C4-2B (cell line): ENCODE measurements at regions not wholly inside any gene's neighbourhood (a gene's known extent, or its start where the extent isn't known, plus 50 kb on each side); places are given as distances from the start of the nearest gene placed in this dataset.

ENCODE experiments used
- H3K27ac ChIP-seq: fragments of 450-650 bp; 2 replicates; pipeline ENCODE4 v1.5.1; 2017
- ZFX ChIP-seq: fragments of 450-650 bp; IDR thresholded peaks from 2 replicates; pipeline ENCODE4 v1.6.1; 2017
- TF ChIP-seq, protein P1 (sequence below): fragments of 450-650 bp; conservative IDR thresholded peaks from 2 replicates; pipeline ENCODE4 v1.5.1; 2017; ENCODE audit warnings: mild to moderate bottlenecking

DNA sequence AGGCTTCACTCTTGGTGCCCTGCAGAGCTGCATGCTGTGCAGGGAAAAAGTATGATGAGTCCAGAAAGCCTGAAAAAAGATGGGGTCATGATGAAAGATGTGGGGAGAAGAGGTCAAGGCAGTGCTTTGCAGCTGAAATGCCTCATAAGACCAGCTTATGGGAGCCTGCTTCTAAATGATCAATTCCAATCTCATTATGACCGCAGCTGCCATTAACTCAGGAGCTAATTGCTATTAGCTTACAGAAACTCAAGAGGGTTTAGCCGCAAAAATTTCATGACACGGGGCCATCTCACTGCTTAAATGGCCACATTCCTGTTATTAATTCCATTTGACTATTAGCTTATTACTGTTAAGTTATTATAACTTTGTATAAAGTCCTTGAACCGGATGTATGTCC is 502.9 kb upstream of the ZMIZ1 start:
- TF ChIP-seq, protein P1, sequence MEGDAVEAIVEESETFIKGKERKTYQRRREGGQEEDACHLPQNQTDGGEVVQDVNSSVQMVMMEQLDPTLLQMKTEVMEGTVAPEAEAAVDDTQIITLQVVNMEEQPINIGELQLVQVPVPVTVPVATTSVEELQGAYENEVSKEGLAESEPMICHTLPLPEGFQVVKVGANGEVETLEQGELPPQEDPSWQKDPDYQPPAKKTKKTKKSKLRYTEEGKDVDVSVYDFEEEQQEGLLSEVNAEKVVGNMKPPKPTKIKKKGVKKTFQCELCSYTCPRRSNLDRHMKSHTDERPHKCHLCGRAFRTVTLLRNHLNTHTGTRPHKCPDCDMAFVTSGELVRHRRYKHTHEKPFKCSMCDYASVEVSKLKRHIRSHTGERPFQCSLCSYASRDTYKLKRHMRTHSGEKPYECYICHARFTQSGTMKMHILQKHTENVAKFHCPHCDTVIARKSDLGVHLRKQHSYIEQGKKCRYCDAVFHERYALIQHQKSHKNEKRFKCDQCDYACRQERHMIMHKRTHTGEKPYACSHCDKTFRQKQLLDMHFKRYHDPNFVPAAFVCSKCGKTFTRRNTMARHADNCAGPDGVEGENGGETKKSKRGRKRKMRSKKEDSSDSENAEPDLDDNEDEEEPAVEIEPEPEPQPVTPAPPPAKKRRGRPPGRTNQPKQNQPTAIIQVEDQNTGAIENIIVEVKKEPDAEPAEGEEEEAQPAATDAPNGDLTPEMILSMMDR = no peak
- TF ChIP-seq ZFX = no peak
- no peak overlapping the region for H3K27ac ChIP-seq

DNA sequence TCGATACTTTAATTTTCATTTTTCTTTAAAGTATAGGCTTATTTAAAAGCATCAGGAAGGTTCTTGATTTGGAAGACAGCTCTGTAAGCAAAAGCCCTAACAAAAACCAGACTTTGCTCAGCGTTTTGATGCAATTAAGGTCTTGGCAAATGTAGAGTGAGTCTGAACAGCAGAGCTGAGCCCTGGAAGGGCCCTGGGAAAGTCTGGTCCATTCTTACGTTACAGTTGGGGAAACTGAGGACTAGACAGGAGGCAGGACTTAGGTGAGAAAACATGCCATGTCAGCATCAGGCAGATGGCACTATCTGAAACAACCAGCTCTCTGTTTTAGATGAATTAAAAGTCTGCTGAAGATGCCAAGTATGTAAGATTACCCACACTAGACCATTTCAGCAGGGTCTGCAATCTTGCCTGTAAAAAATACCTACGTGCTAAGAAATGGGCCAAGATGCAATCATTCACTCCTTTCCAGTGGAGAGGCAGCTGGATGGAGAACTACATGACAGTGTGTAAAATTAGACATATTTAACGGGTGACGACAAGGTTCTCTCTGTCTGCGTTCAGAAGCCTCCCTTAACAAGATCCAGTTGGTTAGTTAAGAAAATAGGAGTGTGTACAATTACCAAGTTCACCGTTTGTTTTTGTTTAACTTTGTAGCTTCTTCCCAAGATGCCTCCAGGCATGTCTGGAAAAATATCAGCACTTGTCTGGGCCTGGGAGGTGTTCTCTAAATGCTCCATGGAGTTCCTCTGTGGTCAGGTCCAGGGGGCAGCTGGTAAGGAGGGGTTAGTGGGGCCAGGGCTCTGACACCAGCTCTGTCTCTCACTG is 502.3 kb upstream of the ZMIZ1 start:
- H3K27ac ChIP-seq = peak overlapping the region; percentile 25; the same call in 1 of the 2 replicates
- TF ChIP-seq, protein P1 = no peak
- no peak for TF ChIP-seq ZFX

DNA sequence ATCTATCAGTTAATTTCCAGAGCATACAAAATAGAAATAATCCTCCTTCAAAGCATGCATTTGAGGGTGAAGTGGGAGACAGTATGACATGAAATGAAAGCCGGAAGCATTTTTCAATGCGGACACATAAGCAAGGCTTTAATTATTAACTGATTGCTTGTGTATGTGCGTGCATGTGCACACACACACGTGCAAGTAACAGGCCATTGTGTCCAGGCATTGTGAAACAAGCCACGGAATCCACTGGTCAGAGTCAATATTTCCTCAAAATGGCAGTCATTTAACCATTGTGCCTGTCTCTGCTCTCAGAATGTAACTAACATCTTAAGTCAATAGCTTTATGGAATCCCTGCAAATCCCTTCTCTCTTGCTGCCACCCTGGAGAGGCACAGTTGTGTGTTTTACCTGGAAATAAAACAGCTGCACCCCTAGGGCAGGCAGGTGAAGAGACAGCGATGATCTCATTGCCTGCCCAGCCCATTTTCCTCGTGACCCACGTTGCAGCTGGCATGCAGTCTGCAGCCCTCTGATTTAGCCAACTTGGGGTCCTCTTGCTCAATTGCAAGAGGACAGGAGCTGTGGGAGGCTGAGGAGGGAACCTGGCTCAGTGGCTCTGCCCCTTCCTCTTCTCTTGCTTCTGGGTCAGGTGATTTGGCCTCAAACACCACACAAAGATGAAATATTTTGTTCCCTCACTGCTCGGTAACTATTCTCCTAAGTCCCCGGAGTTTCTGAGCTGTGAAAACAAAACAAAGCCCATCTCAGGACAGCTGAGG is 500.9 kb upstream of the ZMIZ1 start:
- no peak overlapping the region for H3K27ac ChIP-seq

DNA sequence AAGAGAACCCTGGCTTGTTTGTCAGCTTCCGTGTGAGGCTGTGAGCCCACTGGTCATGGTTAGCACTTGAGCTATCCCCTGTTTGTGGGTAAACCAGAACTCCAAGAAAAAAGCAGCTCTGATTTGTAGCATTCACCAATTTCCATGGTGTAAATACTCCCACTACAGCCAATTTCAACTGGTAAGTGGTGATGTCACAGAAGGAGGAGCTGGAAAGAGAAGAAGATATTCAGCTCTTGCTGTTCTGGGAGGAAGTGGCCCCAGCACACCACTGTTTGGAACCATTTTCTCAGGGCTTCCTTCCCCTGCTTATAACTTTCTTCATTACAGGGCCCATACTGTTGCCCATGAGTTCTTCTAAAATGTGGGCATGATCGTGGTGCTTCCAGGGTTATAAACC is 500.1 kb upstream of the ZMIZ1 start:
- TF ChIP-seq, protein P1 = no peak
- TF ChIP-seq ZFX = no peak
- no peak overlapping the region for H3K27ac ChIP-seq

More for the DNA sequence above, 500.9 kb upstream of the ZMIZ1 start:
- TF ChIP-seq ZFX = no peak
- TF ChIP-seq, protein P1 = no peak

DNA sequence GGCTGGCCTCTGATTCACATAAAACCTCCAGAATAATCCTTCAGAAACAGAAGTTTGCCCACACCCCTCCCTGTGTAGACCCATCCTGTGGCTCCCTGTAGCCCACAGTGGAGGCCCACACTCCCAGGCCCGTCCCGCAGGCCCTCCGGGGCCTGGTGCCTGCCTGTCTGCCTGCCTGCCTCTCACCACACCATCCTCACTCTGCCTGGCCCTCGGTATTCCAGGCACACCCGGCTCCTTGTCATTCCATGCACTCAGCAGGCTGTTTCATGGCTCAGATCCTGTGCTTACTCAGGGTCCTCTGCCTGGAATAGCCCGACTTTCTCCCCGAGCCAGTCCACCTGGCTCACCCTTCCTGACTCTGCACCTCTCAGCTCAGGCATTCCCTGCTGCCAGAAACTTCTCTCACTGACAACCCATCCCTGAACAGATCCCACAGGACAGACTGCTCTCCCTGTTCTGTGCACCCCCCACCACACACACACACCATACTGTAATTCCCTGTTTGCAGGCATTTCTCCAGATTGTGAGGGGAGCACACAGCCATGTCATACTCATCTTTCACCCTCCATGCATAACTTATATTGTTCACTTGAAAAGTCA is 498.0 kb upstream of the ZMIZ1 start:
- H3K27ac ChIP-seq = peak overlapping the region; percentile 14

DNA sequence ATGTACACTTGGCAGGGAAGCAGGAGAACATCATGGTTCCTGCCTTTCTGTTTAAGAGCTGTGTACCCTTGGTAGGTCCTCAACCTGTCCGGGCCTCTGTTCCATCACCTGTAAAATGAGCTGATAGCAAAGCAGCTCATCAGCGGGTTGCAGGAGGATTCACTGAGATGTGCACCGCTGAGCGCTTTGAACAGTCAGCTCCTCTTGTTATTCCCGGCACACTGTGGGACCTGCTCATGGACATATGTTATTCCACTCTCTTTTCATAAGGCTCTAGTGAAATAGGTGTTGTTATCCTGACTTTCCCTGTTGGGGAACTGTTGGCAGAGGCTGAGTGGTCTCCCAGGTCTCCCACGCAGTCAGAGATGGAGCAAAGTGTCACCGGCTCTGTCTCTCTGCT is 497.5 kb upstream of the ZMIZ1 start:
- H3K27ac ChIP-seq = no peak overlapping the region
- TF ChIP-seq, protein P1 = no peak
- TF ChIP-seq ZFX = no peak

More for the DNA sequence above, 498.0 kb upstream of the ZMIZ1 start:
- no peak for TF ChIP-seq ZFX
- TF ChIP-seq, protein P1 = no peak
